H1 (cell line): ENCODE measurements at regions not wholly inside any gene's neighbourhood (a gene's known extent, or its start where the extent isn't known, plus 50 kb on each side); places are given as distances from the start of the nearest gene placed in this dataset.

Source experiments
- CTCF ChIA-PET: fragments of 300-600 bp; sonication (Branson Sonifier 250); formaldehyde crosslinking; loops from one replicate; lab custom pipeline; 2021; ENCODE audit not compliant: partially characterized antibody; lab: Charles Lee
- POLR2A ChIA-PET: fragments of 300-600 bp; sonication (Branson Sonifier 250); formaldehyde crosslinking; loops from one replicate; lab custom pipeline; 2021; ENCODE audit warnings: inconsistent platforms; ENCODE audit not compliant: partially characterized antibody; lab: Charles Lee
- DNase-seq, 2 experiments: peaks; one replicate each; pipeline versions ENCODE4 v3.0.0 to v3.0.0-alpha.2; 2010 to 2022; ENCODE audit warnings: low spot score in 2 of 2, low read depth in 1 of 2, mixed read lengths in 1 of 2
- FAIRE-seq: peaks from 2 replicates; lab custom pipeline; 2011; peaks lifted over from hg19 to GRCh38; lab: Jason Lieb, UNC
- H2AFZ ChIP-seq: 2 replicates; pipeline ENCODE4 v1.8.1; 2012; ENCODE audit warnings: low read length, inconsistent platforms
- H2AK5ac ChIP-seq: 2 replicates; pipeline ENCODE4 v1.6.1; 2013; ENCODE audit warnings: low read depth, low read length
- H2BK120ac ChIP-seq: replicated peaks from 2 replicates; pipeline ENCODE3; 2013; ENCODE audit warnings: low read depth, low read length, inconsistent platforms
- H2BK12ac ChIP-seq: 2 replicates; pipeline ENCODE4 v1.6.1; 2013; ENCODE audit warnings: low read depth, low read length
- H2BK15ac ChIP-seq: 2 replicates; pipeline ENCODE4 v1.6.1; 2013; ENCODE audit warnings: low read length
- H2BK20ac ChIP-seq: 2 replicates; pipeline ENCODE4 v1.6.1; 2013; ENCODE audit warnings: low read length
- H2BK5ac ChIP-seq: 2 replicates; pipeline ENCODE4 v1.6.1; 2013; ENCODE audit warnings: low read depth, low read length
- H3K14ac ChIP-seq: 2 replicates; pipeline ENCODE4 v1.6.1; 2013; ENCODE audit warnings: inconsistent platforms; ENCODE audit not compliant: insufficient read length
- H3K18ac ChIP-seq: 2 replicates; pipeline ENCODE4 v1.6.1; 2013; ENCODE audit warnings: low read length; ENCODE audit errors: extremely low read depth
- H3K23ac ChIP-seq: 2 replicates; pipeline ENCODE4 v1.6.1; 2013; ENCODE audit warnings: inconsistent platforms; ENCODE audit not compliant: insufficient read length
- H3K23me2 ChIP-seq: 2 replicates; pipeline ENCODE4 v1.6.1; 2013; ENCODE audit warnings: low read depth, low read length
- H3K27ac ChIP-seq: 2 replicates; pipeline ENCODE4 v1.6.1; 2011; ENCODE audit warnings: low read depth, low read length, inconsistent platforms
- H3K27me3 ChIP-seq, 4 experiments: replicated peaks in 1 of 4; 1 replicate in 1 of 4; 2 replicates in 3 of 4; pipeline versions ENCODE4 v1.6.1 to v1.8.1; 2011 to 2013; ENCODE audit warnings: low read length in 3 of 4, mild to moderate bottlenecking in 3 of 4, inconsistent platforms in 2 of 4, mixed read lengths in 2 of 4, moderate library complexity in 1 of 4; ENCODE audit not compliant: control insufficient read depth in 3 of 4, insufficient read depth in 3 of 4; ENCODE audit errors: extremely low read depth in 1 of 4
- H3K36me3 ChIP-seq, 4 experiments: 2 replicates each; pipeline versions ENCODE4 v1.6.1 to v1.8.1; 2011 to 2013; ENCODE audit warnings: mild to moderate bottlenecking in 4 of 4, low read length in 3 of 4, moderate library complexity in 2 of 4, control low read depth in 1 of 4, inconsistent platforms in 1 of 4; ENCODE audit not compliant: insufficient read depth in 4 of 4, control insufficient read depth in 2 of 4
- H3K4ac ChIP-seq: replicated peaks from 2 replicates; pipeline ENCODE3; 2013; ENCODE audit warnings: low read length, low read depth, mixed read lengths, inconsistent platforms; ENCODE audit not compliant: insufficient read length
- H3K4me1 ChIP-seq, 4 experiments: replicated peaks in 1 of 4; 1 replicate in 1 of 4; 2 replicates in 3 of 4; pipeline versions ENCODE4 v1.6.1 to v1.8.1; 2011 to 2013; ENCODE audit warnings: low read length in 3 of 4, inconsistent platforms in 2 of 4, mixed read lengths in 1 of 4; ENCODE audit not compliant: insufficient read depth in 4 of 4, control insufficient read depth in 3 of 4
- H3K4me2 ChIP-seq, 2 experiments: 2 replicates each; pipeline versions ENCODE4 v1.6.1 to v1.8.1; 2011 to 2013; ENCODE audit warnings: low read depth in 2 of 2, low read length in 2 of 2, control low read depth in 1 of 2, inconsistent platforms in 1 of 2, mild to moderate bottlenecking in 1 of 2; ENCODE audit not compliant: insufficient read depth in 1 of 2
- H3K4me3 ChIP-seq, 4 experiments: fragments of 200-600, 300-600 bp in 1 of 4; sonication (generic), shearing (Covaris generic), sonication (Bioruptor Twin) in 1 of 4; 2 replicates each; pipeline versions ENCODE4 v1.5.1 to v1.8.1; 2011 to 2016; ENCODE audit warnings: low read length in 4 of 4, low read depth in 3 of 4, control low read depth in 2 of 4, inconsistent platforms in 2 of 4, mild to moderate bottlenecking in 2 of 4, mixed read lengths in 1 of 4, moderate library complexity in 1 of 4; ENCODE audit not compliant: insufficient read depth in 2 of 4; ENCODE audit errors: extremely low read depth in 1 of 4
- H3K56ac ChIP-seq: replicated peaks from 2 replicates; pipeline ENCODE3; 2013; ENCODE audit warnings: low read depth, mild to moderate bottlenecking, mixed read lengths, low read length, inconsistent platforms; ENCODE audit not compliant: insufficient read length
- H3K79me1 ChIP-seq: 2 replicates; pipeline ENCODE4 v1.6.1; 2013; ENCODE audit warnings: low read depth, low read length, control low read depth
- H3K79me2 ChIP-seq, 2 experiments: 2 replicates each; pipeline versions ENCODE4 v1.6.1 to v1.8.1; 2012 to 2013; ENCODE audit warnings: low read length in 2 of 2, mild to moderate bottlenecking in 2 of 2, inconsistent platforms in 1 of 2; ENCODE audit not compliant: insufficient read depth in 2 of 2, control insufficient read depth in 1 of 2
- H3K9ac ChIP-seq, 4 experiments: replicated peaks in 1 of 4; 1 replicate in 1 of 4; 2 replicates in 3 of 4; pipeline versions ENCODE4 v1.6.1 to v1.8.1; 2011 to 2013; ENCODE audit warnings: low read depth in 3 of 4, low read length in 3 of 4, control low read depth in 2 of 4, mild to moderate bottlenecking in 2 of 4, moderate library complexity in 2 of 4, inconsistent platforms in 1 of 4; ENCODE audit errors: extremely low read depth in 1 of 4
- H3K9me3 ChIP-seq, 2 experiments: 2 replicates each; pipeline versions ENCODE4 v1.6.1 to v1.8.1; 2012 to 2013; ENCODE audit warnings: mild to moderate bottlenecking in 2 of 2, moderate library complexity in 2 of 2, control low read depth in 1 of 2, inconsistent platforms in 1 of 2, low read depth in 1 of 2, low read length in 1 of 2, mixed read lengths in 1 of 2; ENCODE audit not compliant: insufficient read depth in 2 of 2
- H4K20me1 ChIP-seq, 2 experiments: replicated peaks in 1 of 2; 2 replicates each; pipeline versions ENCODE3 to v1.8.1; 2011 to 2013; ENCODE audit warnings: inconsistent platforms in 2 of 2, low read length in 2 of 2, mild to moderate bottlenecking in 1 of 2; ENCODE audit not compliant: insufficient read depth in 2 of 2, control insufficient read depth in 1 of 2
- H4K5ac ChIP-seq: 2 replicates; pipeline ENCODE4 v1.6.1; 2013; ENCODE audit warnings: low read length, low read depth, mixed read lengths, inconsistent platforms; ENCODE audit not compliant: insufficient read length
- H4K8ac ChIP-seq: 2 replicates; pipeline ENCODE4 v1.8.0; 2013; ENCODE audit warnings: mild to moderate bottlenecking, moderate library complexity, low read length, inconsistent platforms; ENCODE audit not compliant: insufficient read depth; ENCODE audit errors: extremely low read depth
- H4K91ac ChIP-seq: replicated peaks from 2 replicates; pipeline ENCODE3; 2013; ENCODE audit warnings: low read length, mixed read lengths, inconsistent platforms; ENCODE audit not compliant: insufficient read length
- BACH1 ChIP-seq: IDR thresholded peaks from 2 replicates; pipeline ENCODE4 v1.6.1; 2012; ENCODE audit warnings: low read length, improper control_type of control experiment
- CHD1 ChIP-seq: IDR thresholded peaks from 2 replicates; pipeline ENCODE4 v1.6.1; 2012; ENCODE audit warnings: low read depth, low read length, improper control_type of control experiment
- GABPA ChIP-seq: IDR thresholded peaks from 2 replicates; pipeline ENCODE4 v1.6.1; 2011; ENCODE audit warnings: mild to moderate bottlenecking, low read length, moderate library complexity, borderline replicate concordance; ENCODE audit not compliant: insufficient read depth
- MAFK ChIP-seq: IDR thresholded peaks from 2 replicates; pipeline ENCODE4 v1.6.1; 2012; ENCODE audit warnings: low read depth, mild to moderate bottlenecking, improper control_type of control experiment, low read length
- PHF8 ChIP-seq: fragments of 200-600 bp; sonication (generic); conservative IDR thresholded peaks from 2 replicates; pipeline ENCODE4 v1.7.1; 2012; ENCODE audit warnings: low read depth, mild to moderate bottlenecking, inconsistent platforms, low read length, moderate library complexity
- WGBS, 2 experiments: shearing (Covaris generic) in 1 of 2; methylation state at CpG; one replicate each; pipeline versions ENCODE4 v1.1.6 to v1.1.7; 2013 to 2015; ENCODE audit warnings: low lambda C conversion rate in 2 of 2, mixed read lengths in 2 of 2, inconsistent platforms in 1 of 2, low coverage in 1 of 2, missing lambda C conversion rate in 1 of 2; ENCODE audit not compliant: insufficient replicate concordance in 2 of 2, insufficient coverage in 1 of 2, insufficient read length in 1 of 2; ENCODE audit errors: extremely low coverage in 1 of 2, missing lambda C conversion rate in 1 of 2; 5-methylcytosine and 5-hydroxymethylcytosine counted together

- 90% methylated on average over 1 of the region's 1 CpG; no CpG with 5 or more reads in 1 of the 2 experiments for WGBS, 2 experiments
- Histone ChIP-seq H2BK20ac (no peak overlapping the region), H3K23ac (no peak overlapping the region), H3K9me3 (no peaks in the 10 kb centered on the region), H3K23me2 (no peaks in the 10 kb centered on the region; the same call in 1 of the 2 replicates), H4K5ac (no peak overlapping the region), H2BK5ac (no peak overlapping the region), H3K56ac (no peak overlapping the region), H3K4me3 (no peak overlapping the region), H2BK15ac (no peak overlapping the region), H3K27ac (no peak overlapping the region), H2BK12ac (no peak overlapping the region), H4K91ac (no peak overlapping the region), H3K79me2 (no peaks in the 10 kb centered on the region), H2AK5ac (no peak overlapping the region), H3K9ac (no peak overlapping the region), H2BK120ac (no peak overlapping the region), H4K20me1 (no peaks in the 10 kb centered on the region), H3K14ac (no peak overlapping the region), H4K8ac (no peak overlapping the region), H3K4ac (no peak overlapping the region), H3K4me1 (no peaks in the 10 kb centered on the region), H3K79me1 (no peaks in the 10 kb centered on the region), H3K18ac (no peak overlapping the region), H3K36me3 (no peaks in the 10 kb centered on the region), H2AFZ (no peak overlapping the region), H3K27me3 (no peaks in the 10 kb centered on the region), H3K4me2 (no peak overlapping the region)
- DNase-seq (no peak), FAIRE-seq (no peak)
- CTCF ChIA-PET: interaction anchor here (0.6 kb wide), 1 partner anchor 11 kb away, joined by 3 read pairs; no protein-coding TSS in a partner anchor
- POLR2A ChIA-PET: no interaction called here
- no peak for TF ChIP-seq MAFK
- TF ChIP-seq BACH1: no peak
- no peak for TF ChIP-seq GABPA
- no peak for TF ChIP-seq PHF8
- no peak for TF ChIP-seq CHD1
Observed at GRCh38 chr12:105961821-105962671, 176.7 kb downstream of the NUAK1 start.
